Fibroblast of lung (primary cell): ENCODE measurements at regions not wholly inside any gene's neighbourhood (a gene's known extent, or its start where the extent isn't known, plus 50 kb on each side); places are given as distances from the start of the nearest gene placed in this dataset.

ENCODE experiments used
- DNase-seq, 2 donors: peaks; one replicate each; pipeline versions ENCODE4 v3.0.0 to v3.0.0-alpha.2; 2010; ENCODE audit warnings: low read depth in 2 of 2
- H2AFZ ChIP-seq: 2 replicates; pipeline ENCODE4 v1.5.1; 2012; ENCODE audit warnings: low read length, control low read depth, inconsistent platforms
- H3K27ac ChIP-seq: 2 replicates; pipeline ENCODE4 v1.5.1; 2011; ENCODE audit warnings: low read length, control low read depth; ENCODE audit not compliant: insufficient read depth
- H3K27me3 ChIP-seq: 2 replicates; pipeline ENCODE4 v1.5.1; 2011; ENCODE audit warnings: mild to moderate bottlenecking, low read length; ENCODE audit not compliant: control insufficient read depth, insufficient read depth
- H3K36me3 ChIP-seq: 2 replicates; pipeline ENCODE4 v1.5.1; 2011; ENCODE audit warnings: low read length; ENCODE audit not compliant: control insufficient read depth, insufficient read depth
- H3K4me1 ChIP-seq: 2 replicates; pipeline ENCODE4 v1.5.1; 2011; ENCODE audit warnings: low read length; ENCODE audit not compliant: control insufficient read depth, insufficient read depth; ENCODE audit errors: extremely low read depth
- H3K4me2 ChIP-seq: 2 replicates; pipeline ENCODE4 v1.5.1; 2011; ENCODE audit warnings: low read length, control low read depth; ENCODE audit not compliant: insufficient read depth; ENCODE audit errors: extremely low read depth
- H3K4me3 ChIP-seq, 4 experiments: fragments of 200-600 bp in 1 of 4; sonication (generic) in 1 of 4; replicated peaks in 1 of 4; 2 replicates each; pipeline ENCODE4 v1.5.1; 2011 to 2016; ENCODE audit warnings: low read length in 4 of 4, low read depth in 3 of 4, mild to moderate bottlenecking in 3 of 4, control low read depth in 2 of 4, inconsistent platforms in 1 of 4, mixed read lengths in 1 of 4; ENCODE audit not compliant: insufficient read depth in 1 of 4; ENCODE audit errors: control extremely low read depth in 1 of 4
- H3K79me2 ChIP-seq: 2 replicates; pipeline ENCODE4 v1.5.1; 2012; ENCODE audit warnings: mild to moderate bottlenecking, low read length, inconsistent platforms; ENCODE audit not compliant: control insufficient read depth, insufficient read depth
- H3K9ac ChIP-seq: 2 replicates; pipeline ENCODE4 v1.5.1; 2011; ENCODE audit warnings: mild to moderate bottlenecking, low read length, control low read depth; ENCODE audit not compliant: insufficient read depth
- H3K9me3 ChIP-seq: 2 replicates; pipeline ENCODE4 v1.5.1; 2012; ENCODE audit warnings: low read depth, low read length; ENCODE audit not compliant: control insufficient read depth, insufficient read depth
- H4K20me1 ChIP-seq: 2 replicates; pipeline ENCODE4 v1.5.1; 2011; ENCODE audit warnings: low read length; ENCODE audit not compliant: control insufficient read depth, insufficient read depth; ENCODE audit errors: extremely low read depth
- CTCF ChIP-seq, 2 donors: IDR thresholded peaks in 1 of 2; conservative IDR thresholded peaks in 1 of 2; 1 replicate in 1 of 2; 2 replicates in 1 of 2; pipeline ENCODE4 v1.5.1; 2011 to 2012; ENCODE audit warnings: low read length in 2 of 2, control low read depth in 1 of 2, inconsistent platforms in 1 of 2, low read depth in 1 of 2, mild to moderate bottlenecking in 1 of 2
- EZH2 ChIP-seq: IDR thresholded peaks from 2 replicates; pipeline ENCODE4 v1.5.1; 2012; ENCODE audit warnings: low read length, control low read depth, mild to moderate bottlenecking; ENCODE audit errors: missing control alignments

- TF ChIP-seq CTCF (conservative IDR thresholded peaks at IDR 0.05 in 1 of 2, IDR thresholded peaks at IDR 0.05 in 1 of 2; ENCODE audit: low read depth in 1 of 2, low read length in 2 of 2) (no peak), EZH2 (no peak)
- no peaks in the 10 kb centered on the region for H3K27me3 ChIP-seq
- H3K9ac ChIP-seq, result no peak overlapping the region
- no peaks in the 10 kb centered on the region for H3K9me3 ChIP-seq
- no peak overlapping the region for H3K27ac ChIP-seq
- H3K36me3 ChIP-seq, result no peaks in the 10 kb centered on the region
- H2AFZ ChIP-seq, result no peak overlapping the region
- H3K79me2 ChIP-seq, result no peaks in the 10 kb centered on the region
- DNase-seq, result peak in 1 of 2 donors; percentile 85
- no peak overlapping the region for H3K4me2 ChIP-seq
- H3K4me1 ChIP-seq, result peaks cover 25% of the 10 kb centered on the region
- no peaks in the 10 kb centered on the region for H4K20me1 ChIP-seq
- H3K4me3 ChIP-seq, result no peak overlapping the region
Measured at GRCh38 chr1:100624886-100625610, 87.1 kb downstream of the GPR88 start.

DNA sequence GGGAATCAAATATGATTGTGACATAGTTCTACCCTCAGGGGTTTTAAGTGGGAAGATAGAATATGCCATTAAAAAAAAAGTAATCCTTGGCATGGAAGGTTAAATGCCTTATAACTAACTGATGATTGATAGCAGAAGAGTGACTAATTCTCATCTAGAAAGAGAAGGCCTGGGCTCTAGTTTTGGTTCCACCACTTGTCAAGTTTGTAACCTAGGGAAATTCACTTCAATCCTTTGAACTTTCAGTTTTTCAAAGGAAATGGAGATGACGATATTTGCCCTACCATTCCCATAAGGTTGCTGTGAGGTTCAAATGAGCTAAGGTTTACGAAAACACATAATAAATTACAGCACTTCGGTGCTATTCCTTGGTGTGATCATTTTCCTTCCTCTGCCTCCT is 88.5 kb downstream of the GPR88 start:
- no peak overlapping the region for H3K4me3 ChIP-seq
- no peaks in the 10 kb centered on the region for H3K79me2 ChIP-seq
- H2AFZ ChIP-seq, result no peak overlapping the region
- no peaks in the 10 kb centered on the region for H3K36me3 ChIP-seq
- no peaks in the 10 kb centered on the region for H3K27me3 ChIP-seq
- H3K4me1 ChIP-seq, result peaks cover 28% of the 10 kb centered on the region
- TF ChIP-seq CTCF (conservative IDR thresholded peaks at IDR 0.05 in 1 of 2, IDR thresholded peaks at IDR 0.05 in 1 of 2; ENCODE audit: low read depth in 1 of 2, low read length in 2 of 2), result no peak
- no peak for TF ChIP-seq EZH2
- no peaks in the 10 kb centered on the region for H3K9me3 ChIP-seq
- H3K27ac ChIP-seq, result no peak overlapping the region
- H4K20me1 ChIP-seq, result no peaks in the 10 kb centered on the region
- DNase-seq, result peak in 1 of 2 donors; percentile 39
- no peak overlapping the region for H3K4me2 ChIP-seq
- H3K9ac ChIP-seq, result no peak overlapping the region

DNA sequence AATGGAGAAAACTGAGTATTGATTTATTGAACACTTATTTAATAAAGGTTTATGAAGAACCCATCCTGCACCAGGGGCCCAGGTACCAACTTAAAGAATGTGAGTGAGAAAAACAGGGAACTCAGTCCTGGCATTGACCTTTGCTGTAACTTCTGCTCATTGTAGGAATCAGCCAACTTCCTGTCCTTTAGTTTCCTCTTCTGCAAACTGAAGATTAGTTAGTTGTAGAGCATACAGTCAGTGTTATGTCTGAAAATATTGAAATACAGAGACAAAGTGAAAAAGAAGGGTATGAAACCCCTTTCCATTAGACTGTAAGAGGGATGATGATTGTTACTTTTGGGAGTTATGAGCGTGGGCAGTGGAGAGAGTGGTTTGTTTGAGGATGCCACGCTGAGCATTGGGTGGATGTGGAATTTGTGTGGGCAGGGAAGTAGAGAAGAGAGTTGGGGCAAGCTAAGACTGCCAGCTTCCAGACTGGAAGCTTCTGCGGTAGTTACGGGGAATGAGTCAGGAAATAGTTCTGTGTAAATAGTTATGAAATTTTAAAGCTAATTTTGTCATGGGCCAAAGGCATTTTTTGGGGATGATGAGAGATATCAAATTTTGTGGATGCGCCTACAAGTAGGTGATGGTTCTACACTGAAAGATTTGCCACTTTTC is 89.2 kb downstream of the GPR88 start:
- TF ChIP-seq EZH2 (no peak), CTCF (conservative IDR thresholded peaks at IDR 0.05 in 1 of 2, IDR thresholded peaks at IDR 0.05 in 1 of 2; ENCODE audit: low read depth in 1 of 2, low read length in 2 of 2) (no peak)
- Histone ChIP-seq H3K36me3 (no peaks in the 10 kb centered on the region), H3K4me1 (peaks cover 27% of the 10 kb centered on the region), H3K4me2 (peak overlapping the region; percentile 23), H3K79me2 (no peaks in the 10 kb centered on the region), H4K20me1 (no peaks in the 10 kb centered on the region), H3K4me3 (no peak overlapping the region), H3K9ac (no peak overlapping the region), H3K27me3 (no peaks in the 10 kb centered on the region), H2AFZ (no peak overlapping the region), H3K27ac (peak overlapping the region; percentile 69), H3K9me3 (no peaks in the 10 kb centered on the region)
- peak; percentile 64 to 94 for DNase-seq
